Umbilical cord (tissue), 1 donor: ENCODE measurements at regions not wholly inside any gene's neighbourhood (a gene's known extent, or its start where the extent isn't known, plus 50 kb on each side); places are given as distances from the start of the nearest gene placed in this dataset.
A peak's percentile ranks its signal among the peaks of the same experiment; 100 is the strongest.

Experiments used
- DNase-seq: peaks from one replicate; pipeline ENCODE4 v3.0.0-alpha.2; 2015; ENCODE audit warnings: low spot score

DNA sequence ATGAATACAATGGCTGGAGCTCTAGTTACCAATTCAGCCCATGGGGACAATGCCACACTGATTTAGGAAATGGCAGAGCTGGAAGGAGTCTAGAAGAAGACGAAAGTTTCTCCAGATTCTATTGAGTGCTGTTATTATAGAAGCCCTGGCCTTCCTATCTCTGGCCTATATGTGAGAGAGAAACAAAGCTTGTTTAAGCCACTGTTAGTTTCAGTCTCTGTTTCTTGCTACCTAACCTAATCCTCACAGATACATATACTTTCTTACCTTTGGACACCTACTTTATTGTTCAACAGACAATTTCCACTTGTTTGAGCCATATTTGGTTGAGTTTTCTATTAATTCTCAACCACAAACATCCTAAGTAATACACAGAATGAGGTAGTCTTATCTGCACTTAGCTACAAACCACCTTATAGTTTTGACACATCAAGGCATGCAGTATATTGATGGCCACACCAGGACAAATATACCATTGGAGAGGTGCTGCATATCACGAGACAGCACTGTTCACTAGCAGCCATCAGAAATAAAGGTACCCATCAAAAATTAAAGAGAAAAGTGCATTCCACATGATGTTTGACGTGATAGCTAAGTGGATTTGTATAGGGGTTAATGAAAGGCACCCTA lies 190.2 kb downstream of the SMIM20 start:
- no peak for DNase-seq

GRCh38 chr4:26105337-26105736 lies 191.3 kb downstream of the SMIM20 start:
- DNase-seq = no peak

GRCh38 chr4:26105815-26106699 lies 192.0 kb downstream of the SMIM20 start:
- DNase-seq = peak; percentile 37

- DNase-seq = no peak
Measured at GRCh38 chr4:26106776-26107175, 192.8 kb downstream of the SMIM20 start.

DNA sequence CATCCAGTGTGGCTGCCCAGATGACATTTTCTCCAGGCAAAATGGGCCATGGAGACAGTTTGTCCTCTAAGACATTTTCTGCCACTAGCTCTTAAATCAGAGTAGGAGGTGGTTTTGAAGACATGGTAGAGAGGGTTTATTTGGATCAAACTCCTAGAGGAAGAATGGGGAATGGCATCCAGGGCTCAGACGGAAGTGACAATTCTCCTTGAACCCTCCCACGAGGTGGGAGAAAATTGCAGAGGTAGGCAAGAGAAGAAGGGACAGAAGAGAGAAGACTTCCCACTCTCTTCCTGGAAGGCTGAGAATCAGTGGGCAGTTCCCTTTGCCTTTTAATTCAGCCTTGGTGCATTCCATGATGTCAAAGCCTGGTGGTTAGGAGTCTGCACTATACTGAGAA lies 194.0 kb downstream of the SMIM20 start:
- DNase-seq = no peak

- no peak for DNase-seq
Measured at GRCh38 chr4:26110493-26110892, 196.5 kb downstream of the SMIM20 start.

- DNase-seq = no peak
Measured at GRCh38 chr4:26113339-26113940, 199.4 kb downstream of the SMIM20 start.

DNA sequence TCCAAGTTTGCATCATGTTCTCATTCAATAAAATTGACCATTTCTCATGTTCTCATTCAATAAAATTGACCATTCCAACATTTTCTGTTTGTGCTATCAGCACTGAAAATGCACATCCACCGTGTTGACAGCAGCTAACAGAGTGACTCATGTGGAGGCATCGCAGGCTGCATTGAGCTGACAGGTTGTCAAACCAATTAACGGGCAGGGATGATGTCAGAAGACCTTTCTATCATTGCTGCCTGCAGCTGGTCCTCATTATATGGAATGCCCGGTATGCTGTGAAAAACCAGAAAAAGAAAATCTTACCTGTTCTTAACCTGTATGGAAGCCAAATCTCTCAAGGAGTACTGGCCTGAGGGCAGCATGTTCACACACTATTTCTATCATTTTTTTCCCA lies 202.0 kb downstream of the SMIM20 start:
- DNase-seq = no peak

DNA sequence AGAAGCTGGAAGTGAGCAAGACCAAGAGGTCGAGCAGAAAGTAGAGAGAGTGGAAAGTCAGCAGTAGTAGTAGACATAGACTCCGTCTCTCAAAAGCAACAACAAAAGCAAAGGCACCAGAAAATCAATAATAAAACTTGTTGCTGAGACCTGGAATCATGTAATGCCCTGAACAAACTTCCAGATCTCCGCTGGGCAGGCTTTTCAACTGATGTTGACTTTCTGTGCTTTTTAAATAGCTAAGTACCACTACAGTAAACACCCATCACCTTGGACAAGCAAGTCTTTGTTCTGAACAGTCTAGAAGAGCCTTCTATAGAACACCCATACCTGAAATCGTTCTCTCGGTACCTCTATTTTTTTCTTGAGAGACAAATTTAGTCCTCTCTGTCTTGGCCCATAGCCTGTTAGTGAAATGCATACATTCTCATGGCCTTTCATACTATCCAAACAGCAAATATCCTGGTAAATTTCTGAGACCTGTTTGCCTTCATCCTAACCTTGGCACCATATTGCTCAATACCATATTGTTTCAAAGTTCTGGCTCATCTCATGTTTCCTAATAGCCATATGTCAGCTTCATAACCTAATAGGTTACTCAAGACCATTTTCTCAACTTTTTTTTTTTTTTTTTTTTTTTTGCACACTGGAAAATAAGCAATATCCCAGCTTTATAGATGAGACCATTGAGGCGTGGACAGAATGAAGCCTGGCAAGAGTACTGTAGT lies 200.6 kb upstream of the RBPJ start:
- DNase-seq = no peak

GRCh38 chr4:26122690-26123089 lies 198.1 kb upstream of the RBPJ start:
- no peak for DNase-seq

DNA sequence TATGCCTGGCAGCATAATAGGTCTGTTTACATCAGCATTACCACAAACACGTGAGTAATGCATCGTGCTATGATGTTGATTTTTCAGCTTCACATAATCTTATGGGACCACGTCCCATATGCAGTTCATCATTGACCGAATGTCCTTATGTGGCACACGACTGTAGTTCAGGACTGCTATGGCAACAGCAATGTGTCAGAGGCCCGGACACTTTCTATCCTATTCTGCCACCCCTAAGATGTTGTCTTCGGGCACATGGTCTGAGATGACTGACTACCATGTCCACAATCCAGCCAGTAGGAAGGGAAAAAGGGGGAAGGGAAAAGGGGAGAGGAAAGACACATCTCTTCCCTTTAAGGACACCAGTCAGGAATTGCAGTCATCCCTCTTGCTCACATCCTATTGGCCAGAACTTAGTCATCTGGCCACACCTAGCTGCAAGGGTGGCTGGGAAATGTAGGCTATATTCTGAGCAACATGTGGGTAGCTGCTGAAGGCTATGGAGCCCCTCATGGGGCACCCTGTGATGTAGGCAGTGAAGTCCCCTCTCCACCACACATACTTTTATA lies 196.0 kb upstream of the RBPJ start:
- DNase-seq = no peak

DNA sequence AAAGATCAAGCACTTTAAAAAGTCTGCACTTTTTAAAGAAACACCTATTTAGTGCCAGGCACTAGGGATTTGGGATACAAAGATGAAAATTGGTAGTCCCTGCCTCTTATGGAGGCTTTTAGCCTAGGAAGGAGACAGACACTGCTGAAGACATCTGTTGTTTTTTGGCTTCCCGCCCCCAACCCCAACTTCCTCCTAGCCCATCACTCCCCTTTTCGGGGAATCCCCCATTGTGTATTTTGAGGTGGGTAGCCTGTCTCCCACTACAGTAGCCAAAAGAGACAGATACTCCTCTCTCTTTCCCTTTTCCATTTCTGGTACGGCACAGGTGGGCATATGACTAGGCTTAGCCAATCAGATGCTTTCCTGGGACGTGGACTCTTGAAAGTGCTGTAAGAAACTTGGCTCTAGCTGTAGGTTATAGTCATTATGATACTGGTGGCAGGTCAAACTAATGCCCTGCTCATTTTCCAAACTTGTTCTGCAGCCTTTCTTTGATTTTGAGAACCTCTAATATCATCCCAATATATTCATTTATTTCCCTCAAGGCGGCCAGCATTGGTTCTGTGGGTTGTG lies 194.6 kb upstream of the RBPJ start:
- DNase-seq = no peak

- no peak for DNase-seq
Measured at GRCh38 chr4:26126994-26127393, 193.8 kb upstream of the RBPJ start.

DNA sequence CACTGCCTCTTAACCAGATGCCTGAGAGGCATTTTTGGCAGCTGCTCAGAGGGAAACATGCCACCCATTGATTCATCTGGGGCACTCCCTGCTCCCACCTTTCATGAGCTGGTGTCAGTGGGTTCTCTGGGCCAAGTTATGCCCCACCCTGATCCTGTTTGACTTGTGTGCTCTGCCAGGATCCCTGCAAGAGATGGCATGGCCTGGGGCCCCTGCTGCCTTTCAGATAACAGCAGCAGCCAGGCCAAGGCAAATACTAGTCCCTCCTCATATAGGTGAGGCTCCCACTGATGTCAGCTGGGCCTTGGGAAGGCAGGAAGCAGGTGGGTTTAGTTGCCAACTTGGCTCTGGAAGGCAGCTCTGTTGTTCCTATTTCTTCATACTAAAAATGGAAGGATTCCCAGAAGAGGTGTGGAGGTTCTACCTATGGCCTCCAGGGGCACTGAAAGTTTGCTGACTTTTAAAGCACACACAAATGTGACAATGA lies 192.9 kb upstream of the RBPJ start:
- no peak for DNase-seq

- no peak for DNase-seq
Measured at GRCh38 chr4:26130173-26130572, 190.6 kb upstream of the RBPJ start.

DNA sequence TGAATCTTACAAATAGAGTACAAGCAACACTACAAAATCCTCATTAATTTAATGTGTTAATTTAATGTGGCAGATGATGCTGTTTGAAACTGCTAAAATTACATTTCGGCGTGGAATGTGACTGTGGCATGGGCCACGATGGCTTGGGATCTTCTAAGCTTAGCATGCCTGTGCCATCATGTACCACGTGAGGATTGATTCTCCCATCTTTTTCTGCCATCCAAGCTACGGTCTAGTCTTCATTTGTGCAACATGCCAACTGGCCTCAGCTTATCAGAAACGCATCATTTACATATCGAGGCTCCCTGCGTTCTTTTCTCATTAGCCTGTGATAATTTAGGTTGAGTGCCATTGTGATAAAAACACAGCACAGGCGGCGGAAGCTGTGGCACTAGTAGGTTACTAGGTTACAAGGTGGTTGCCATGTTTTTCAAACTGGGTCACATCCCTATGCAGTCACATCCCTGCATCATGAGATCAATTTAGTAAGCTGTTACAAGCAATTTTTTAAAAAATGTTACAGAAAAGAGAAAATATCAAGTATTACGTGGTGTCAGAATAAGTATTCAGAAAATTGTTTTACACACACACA lies 189.9 kb upstream of the RBPJ start:
- no peak for DNase-seq

DNA sequence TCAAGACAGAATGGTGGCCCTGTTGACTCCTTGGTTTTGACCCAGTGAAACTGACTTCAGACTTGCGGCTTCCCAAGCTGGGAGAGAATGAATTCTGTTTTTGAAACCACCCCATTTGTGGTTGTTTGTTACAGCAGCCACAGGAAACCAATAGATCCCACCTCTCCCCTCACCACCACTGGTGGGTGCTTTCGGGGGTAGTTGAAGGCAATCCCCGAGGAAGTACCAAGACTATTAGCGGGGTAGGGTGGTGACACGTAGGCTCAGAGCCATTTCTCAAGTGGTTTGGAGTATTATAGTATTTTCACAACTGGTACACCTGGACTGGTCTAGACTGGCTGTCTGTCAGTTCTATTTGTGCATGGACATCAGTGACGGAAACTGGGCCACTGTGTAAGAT lies 189.1 kb upstream of the RBPJ start:
- no peak for DNase-seq

DNA sequence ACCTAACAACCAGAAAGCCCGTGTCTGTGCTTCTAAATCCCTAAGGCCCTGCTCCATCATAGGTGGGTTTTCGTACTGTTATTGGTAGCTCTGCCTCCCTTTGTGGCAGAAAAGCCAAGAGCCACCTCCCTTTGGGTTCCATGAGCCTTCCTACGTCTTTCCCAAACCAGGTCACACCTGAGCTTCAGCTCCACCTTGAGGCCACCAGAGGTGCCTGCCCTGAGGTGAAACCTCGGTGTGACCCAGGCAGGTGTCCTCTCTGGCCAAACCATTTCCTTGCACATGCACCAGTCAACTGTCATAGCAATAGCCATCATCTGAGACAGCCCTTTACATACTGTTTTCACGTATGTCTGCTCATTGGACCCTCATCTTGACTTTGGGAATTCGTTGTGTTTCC lies 188.0 kb upstream of the RBPJ start:
- DNase-seq = no peak

DNA sequence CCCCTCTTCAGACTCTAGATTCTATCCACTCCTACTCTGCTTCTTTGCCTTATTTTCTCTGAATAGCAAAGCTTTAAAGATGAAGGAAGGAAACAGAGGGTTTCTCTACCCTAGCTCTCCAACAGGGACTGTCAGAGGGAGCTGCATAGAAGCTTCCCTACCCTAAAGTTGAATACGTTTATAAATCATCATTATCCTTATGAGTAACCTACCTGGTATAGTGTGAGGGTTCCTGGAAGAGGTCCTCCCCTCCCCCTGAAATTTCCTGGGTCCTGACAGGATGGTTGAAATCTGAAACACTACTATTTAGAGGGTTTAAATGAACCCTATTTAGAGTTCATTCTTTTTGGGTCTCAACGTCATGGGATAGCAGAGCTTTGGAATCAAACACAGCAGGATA lies 187.0 kb upstream of the RBPJ start:
- no peak for DNase-seq

- no peak for DNase-seq
Measured at GRCh38 chr4:26135331-26135730, 185.5 kb upstream of the RBPJ start.

DNA sequence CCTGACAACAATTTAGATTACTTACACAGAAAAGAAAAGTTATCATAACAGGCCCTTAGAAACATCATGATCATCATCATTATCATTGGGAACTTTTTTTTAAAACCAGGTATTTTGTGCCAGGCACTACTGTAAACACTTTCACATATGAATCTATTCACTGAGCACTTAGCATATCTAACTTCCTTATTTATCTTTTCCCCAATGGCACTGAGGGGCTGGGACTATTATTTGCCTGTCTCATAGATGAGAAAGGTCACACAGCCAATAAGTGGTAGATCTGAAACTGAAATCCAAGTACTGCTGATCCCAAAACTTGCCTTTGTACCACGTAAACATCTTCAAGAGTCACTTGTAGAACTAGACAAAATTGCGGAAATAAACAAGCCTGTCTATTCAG lies 184.2 kb upstream of the RBPJ start:
- no peak for DNase-seq
